GM21526 (cell line): ENCODE measurements at regions not wholly inside any gene's neighbourhood (a gene's known extent, or its start where the extent isn't known, plus 50 kb on each side); places are given as distances from the start of the nearest gene placed in this dataset.
"Not testable (repeated sequence)": the region's sequence is repeated elsewhere in the genome, so short reads cannot be mapped to it uniquely, and the experiment has no call there.

Experiments
- ATAC-seq: cut with Tn5 transposase; IDR thresholded peaks from one replicate; pipeline ENCODE4 v1.9.1; 2021; ENCODE audit warnings: moderate library complexity; ENCODE audit not compliant: unreplicated experiment, low FRiP score

DNA sequence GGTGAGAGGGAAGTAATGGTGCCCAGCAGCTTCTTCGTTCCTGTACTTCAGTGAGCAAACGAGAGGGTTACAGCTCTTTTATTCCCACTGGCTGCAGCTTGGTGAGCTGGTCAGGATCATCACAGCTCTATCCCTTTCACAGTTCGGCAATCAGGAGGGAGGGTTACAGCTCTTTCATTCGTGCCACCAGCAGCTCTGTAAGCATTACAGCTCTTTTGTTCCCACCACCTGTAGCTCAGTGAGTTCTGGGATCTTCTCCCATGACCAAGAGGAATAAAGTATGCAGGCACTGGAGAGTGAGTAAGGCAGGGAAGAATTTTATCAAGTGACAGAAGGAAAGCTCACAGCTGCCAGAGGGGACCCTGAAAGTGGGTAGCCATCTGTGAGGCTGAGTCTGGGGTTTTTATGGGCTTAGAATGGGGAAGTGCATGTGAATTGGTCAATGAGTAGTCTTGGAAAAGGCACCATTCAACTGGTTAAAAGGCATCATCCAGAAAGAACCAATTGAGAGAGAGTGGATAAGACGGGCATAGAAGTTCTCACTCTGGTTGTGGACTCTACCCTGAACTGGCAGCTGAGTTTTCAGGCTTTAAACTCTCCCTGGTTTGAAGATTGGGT is 123.7 kb downstream of the COX18 start:
- no peak for ATAC-seq

DNA sequence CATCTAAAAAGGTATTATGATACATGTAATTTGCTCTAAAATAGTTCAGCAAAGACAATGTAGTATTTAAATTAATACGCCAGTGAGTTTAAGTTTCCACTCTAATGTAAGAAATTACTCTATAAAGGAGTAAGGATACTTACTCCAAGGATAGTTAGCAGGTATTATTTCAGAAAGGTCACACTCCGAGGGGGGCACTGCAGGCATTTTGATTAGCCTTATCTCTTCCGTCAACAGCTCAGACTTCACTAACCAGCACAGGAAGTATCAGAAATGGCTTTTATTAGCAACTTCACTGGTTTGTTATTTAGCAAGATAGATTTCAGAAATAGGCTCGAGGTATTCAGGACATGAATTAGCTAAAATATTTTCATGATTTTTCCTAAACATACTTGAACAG is 127.0 kb downstream of the COX18 start:
- ATAC-seq = no peak

DNA sequence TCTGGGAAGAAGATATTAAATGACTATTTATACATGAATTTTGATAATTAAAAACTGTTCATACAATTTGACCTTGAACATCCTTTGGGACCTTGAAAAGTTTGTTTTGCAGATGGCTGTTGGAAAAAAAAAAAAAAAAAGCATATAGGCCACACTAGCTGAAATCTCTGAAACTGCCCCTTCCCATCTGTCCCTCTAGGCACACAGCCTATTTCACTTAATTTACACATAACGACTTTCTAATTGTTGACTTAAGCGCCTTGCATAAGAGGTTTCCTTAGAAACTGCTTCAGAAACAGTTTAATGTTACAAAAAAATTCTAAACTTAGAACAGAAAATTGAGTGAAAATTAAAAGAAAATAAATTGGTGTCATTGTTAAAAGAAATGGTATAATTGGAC is 131.0 kb downstream of the COX18 start:
- no peak for ATAC-seq

- no peak for ATAC-seq
Observed at GRCh38 chr4:72935462-72935861, 134.1 kb downstream of the COX18 start.

- ATAC-seq = no peak
Observed at GRCh38 chr4:72933029-72933428, 136.5 kb downstream of the COX18 start.

DNA sequence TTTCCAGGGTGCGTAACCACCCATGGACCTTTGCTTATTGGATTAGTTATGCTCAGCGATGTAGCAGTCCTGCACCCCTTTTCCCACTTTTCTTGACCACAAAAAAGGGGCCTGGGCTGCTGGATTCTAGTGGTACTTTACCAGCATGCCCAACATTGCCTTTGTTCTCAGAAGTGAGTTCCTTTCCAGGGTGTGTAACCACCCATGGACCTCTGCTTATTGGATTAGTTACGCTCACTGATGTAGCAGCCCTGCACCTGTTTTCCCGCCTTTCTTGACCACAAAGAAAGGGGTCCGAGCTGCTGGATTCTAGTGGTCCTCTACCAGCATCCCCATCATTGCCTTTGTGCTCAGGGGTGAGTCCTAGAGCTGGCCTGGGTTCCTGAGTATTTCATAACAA is 138.2 kb downstream of the COX18 start:
- no peak for ATAC-seq

DNA sequence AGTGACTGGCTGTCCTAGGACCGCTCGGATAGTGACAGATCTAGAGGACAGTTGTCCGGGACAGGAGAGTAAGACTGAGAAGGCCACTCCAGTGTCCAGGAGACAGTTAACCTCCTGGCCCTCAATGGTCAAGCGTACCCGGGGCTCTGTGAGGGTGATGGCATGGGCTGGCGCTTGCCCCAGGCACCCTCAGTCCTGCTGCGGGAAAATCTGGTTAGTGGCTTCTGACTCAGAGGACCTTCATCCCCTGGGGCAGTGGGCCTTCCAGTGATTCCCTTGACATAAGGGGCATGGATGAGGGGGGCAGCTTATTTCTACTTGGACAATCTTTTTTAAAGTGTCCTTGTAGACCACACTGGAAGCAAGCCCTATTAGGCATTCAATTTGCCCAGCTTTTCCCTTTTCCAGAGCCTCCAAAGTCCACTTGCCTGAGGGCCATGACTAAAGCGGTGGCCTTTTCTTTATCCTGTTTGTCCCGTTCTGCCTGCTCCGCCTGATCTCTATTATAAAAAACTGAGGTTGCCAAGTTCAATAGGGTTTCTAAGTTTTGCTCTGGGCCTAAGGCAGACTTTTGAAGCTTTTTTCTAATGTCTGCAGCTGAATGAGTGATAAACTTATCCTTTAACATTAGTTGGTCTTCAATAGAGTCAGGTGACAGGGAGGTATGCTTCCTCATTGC is 139.8 kb downstream of the COX18 start:
- not testable (repeated sequence) for ATAC-seq

GRCh38 chr4:72924814-72925213 is 144.7 kb downstream of the COX18 start:
- ATAC-seq = no peak

- ATAC-seq = no peak
Observed at GRCh38 chr4:72919937-72920336, 149.6 kb downstream of the COX18 start.

GRCh38 chr4:72919464-72919863 is 150.1 kb downstream of the COX18 start:
- ATAC-seq = no peak

DNA sequence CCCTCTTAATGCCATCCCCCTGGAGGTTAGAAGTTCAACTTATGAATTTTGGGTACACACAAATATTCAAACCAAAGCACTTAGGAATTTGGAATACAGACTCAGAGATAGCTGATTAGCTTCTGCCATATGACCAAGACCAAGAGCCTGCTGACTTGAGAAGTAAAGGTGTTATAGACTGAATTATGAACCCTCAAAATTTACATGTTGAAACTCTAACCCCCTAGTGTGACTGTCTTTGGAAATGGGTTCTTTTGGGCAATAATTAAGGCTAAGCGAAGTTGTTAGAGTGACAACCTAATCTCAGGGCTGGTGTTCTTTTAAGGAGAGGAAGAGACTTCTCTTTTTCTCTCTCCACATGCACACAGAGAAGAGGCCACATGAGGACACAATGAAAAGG is 151.2 kb downstream of the COX18 start:
- no peak for ATAC-seq

DNA sequence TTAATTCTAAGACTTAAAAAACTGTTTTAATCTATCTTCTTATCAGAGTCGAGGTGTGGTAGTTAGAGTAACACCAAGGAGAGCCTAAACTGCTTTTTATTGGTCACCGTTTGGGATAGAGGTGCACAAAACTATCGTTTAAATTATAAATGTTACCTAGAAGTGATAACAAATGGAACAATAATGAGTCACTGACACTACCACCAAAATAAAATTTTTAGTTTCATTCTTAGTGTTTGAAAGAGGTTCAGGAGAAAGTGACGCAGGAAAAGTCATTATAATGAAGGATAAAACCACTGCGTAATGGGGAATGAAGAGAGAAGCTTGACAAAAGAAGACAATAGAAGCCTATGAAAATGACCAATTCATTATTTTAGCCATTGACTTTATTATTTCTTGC is 158.2 kb downstream of the COX18 start:
- ATAC-seq = no peak

GRCh38 chr4:72909461-72909860 is 160.1 kb downstream of the COX18 start:
- no peak for ATAC-seq

- no peak for ATAC-seq
Observed at GRCh38 chr4:72902354-72902753, 167.2 kb downstream of the COX18 start.

GRCh38 chr4:72901553-72901952 is 168.0 kb downstream of the COX18 start:
- no peak for ATAC-seq

DNA sequence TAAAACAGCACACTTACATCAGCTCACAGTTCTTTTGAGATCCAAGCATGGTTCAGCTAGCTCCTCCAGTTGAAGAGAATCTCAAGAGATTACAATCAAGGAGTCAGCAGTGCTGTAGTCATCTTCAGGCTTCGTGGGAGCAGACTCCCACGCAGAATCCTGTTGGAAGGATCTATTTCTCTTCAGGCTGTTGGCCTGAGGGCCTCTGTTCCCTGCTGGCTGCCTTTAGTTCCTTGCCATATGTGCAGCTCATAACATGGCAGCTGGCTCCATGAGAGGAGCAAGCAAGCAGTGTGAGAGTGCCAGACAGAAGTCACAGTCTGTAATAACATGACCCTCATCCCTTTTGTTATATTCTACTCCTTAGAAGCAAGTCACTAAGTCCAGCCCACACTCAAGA is 168.6 kb downstream of the COX18 start:
- no peak for ATAC-seq

- ATAC-seq = no peak
Observed at GRCh38 chr4:72899621-72900020, 169.9 kb downstream of the COX18 start.

DNA sequence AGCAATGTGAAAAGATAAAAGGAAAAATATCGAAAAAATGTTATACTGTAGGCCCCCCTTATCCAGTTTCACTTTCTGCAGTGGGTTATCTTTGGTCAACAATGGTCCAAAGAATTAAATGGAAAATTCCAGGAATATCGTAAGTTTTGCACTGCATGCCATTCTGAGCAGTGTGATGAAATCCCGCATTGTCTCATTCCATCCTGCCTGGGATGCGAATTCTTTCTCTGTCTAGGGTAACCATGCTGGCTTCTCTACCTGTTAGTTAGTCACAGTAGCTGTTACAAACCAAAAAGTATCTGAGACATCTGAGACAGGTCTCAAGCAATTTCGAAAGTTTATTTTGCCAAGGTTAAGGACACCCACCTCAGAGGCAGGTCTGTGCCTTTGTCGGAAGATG is 170.3 kb downstream of the COX18 start:
- no peak for ATAC-seq

DNA sequence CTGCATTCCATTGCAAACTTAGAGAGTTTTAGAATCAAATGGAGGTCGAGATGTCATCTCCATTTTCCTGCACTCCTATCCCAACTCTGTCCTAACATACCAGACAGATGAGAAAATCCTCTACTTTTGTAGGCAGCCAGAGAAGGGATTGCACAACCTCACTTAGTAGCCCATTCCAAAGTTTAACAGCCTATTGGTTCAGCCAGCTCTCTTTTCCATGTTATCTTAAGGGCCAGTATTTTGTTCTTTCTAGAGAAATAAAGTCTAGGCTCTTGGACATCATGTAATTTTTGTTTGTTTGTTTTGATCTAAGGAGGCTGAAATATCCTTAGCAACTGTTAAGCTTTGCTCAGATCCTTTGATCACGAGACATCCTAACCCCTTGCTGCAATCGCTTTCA is 173.0 kb downstream of the COX18 start:
- no peak for ATAC-seq

DNA sequence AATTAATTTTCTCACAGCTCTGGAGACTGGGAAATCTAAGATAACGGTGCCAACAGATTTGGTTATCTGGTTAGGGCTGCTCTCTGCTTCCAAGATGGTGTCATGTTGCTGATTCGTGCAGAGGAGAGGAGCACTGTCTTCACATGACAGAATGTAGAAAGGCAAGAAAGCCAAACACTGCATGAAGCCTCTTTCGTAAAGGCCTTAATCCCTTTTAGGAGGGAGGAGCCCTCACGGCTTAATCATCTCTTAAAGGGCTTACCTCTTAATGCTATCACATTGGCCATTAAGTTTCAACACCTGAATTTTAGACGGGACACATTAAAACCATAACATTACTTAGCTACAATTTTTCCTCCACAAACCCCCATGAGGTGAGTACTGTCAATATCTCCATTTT is 174.1 kb downstream of the COX18 start:
- no peak for ATAC-seq

- ATAC-seq = no peak
Observed at GRCh38 chr4:72893354-72894066, 176.0 kb downstream of the COX18 start.

GRCh38 chr4:72888331-72888730 is 181.2 kb downstream of the COX18 start:
- ATAC-seq = no peak
